Natural killer cell (primary cell): ENCODE measurements at regions not wholly inside any gene's neighbourhood (a gene's known extent, or its start where the extent isn't known, plus 50 kb on each side); places are given as distances from the start of the nearest gene placed in this dataset.
"Not testable (repeated sequence)": the region's sequence is repeated elsewhere in the genome, so short reads cannot be mapped to it uniquely, and the experiment has no call there.

Source experiments
- ATAC-seq, 3 donors: fragments of 150-1000 bp in 2 of 3; fragments of 200-7000 bp in 1 of 3; cut with Tn5 transposase; 1 replicate in 1 of 3; 2 replicates in 2 of 3; pipeline ENCODE4 v1.10.0; 2021; ENCODE audit warnings: mild to moderate bottlenecking in 2 of 3, moderate library complexity in 2 of 3
- DNase-seq, 2 donors: peaks; one replicate each; pipeline versions ENCODE4 v3.0.0 to v3.0.0-alpha.2; 2013 to 2021; ENCODE audit warnings: mixed read lengths in 1 of 2
- H3K27ac ChIP-seq: one replicate; pipeline ENCODE4 v1.5.1; 2013; ENCODE audit warnings: mild to moderate bottlenecking, low read length
- H3K27me3 ChIP-seq: one replicate; pipeline ENCODE4 v1.6.1; 2013; ENCODE audit warnings: low read length; ENCODE audit not compliant: control insufficient read depth, insufficient read depth
- H3K36me3 ChIP-seq: one replicate; pipeline ENCODE4 v1.6.1; 2013; ENCODE audit warnings: low read length; ENCODE audit not compliant: control insufficient read depth, insufficient read depth
- H3K4me1 ChIP-seq: one replicate; pipeline ENCODE4 v1.6.1; 2013; ENCODE audit warnings: low read length; ENCODE audit not compliant: control insufficient read depth, insufficient read depth
- H3K4me3 ChIP-seq: one replicate; pipeline ENCODE4 v1.5.1; 2013; ENCODE audit warnings: low read length
- H3K9me3 ChIP-seq: one replicate; pipeline ENCODE4 v1.6.1; 2013; ENCODE audit warnings: low read length; ENCODE audit not compliant: control insufficient read depth, insufficient read depth
- H3K27ac Mint-ChIP-seq, 2 donors: one replicate each; pipeline ENCODE4 v1.8.0; 2022; ENCODE audit warnings: mild to moderate bottlenecking in 2 of 2, mixed read lengths in 2 of 2, moderate library complexity in 1 of 2
- H3K27me3 Mint-ChIP-seq, 2 donors: one replicate each; pipeline ENCODE4 v1.8.0; 2022; ENCODE audit warnings: low read depth in 2 of 2, mixed read lengths in 2 of 2
- H3K36me3 Mint-ChIP-seq: one replicate; pipeline ENCODE4 v1.8.0; 2022; ENCODE audit warnings: mixed read lengths
- H3K4me1 Mint-ChIP-seq, 2 donors: one replicate each; pipeline ENCODE4 v1.8.0; 2022; ENCODE audit warnings: mixed read lengths in 2 of 2
- H3K4me3 Mint-ChIP-seq: one replicate; pipeline ENCODE4 v1.8.0; 2022; ENCODE audit warnings: mild to moderate bottlenecking, moderate library complexity, mixed read lengths
- H3K9me3 Mint-ChIP-seq, 2 donors: one replicate each; pipeline ENCODE4 v1.8.0; 2022; ENCODE audit warnings: mixed read lengths in 2 of 2
- CTCF ChIP-seq: fragments of 200-600 bp; IDR thresholded peaks from one replicate; pipeline ENCODE4 v1.8.0; 2022; ENCODE audit warnings: antibody characterized with exemption
- WGBS: methylation state at CpG from one replicate; pipeline ENCODE4 v1.1.7; 2013; ENCODE audit warnings: missing lambda C conversion rate; ENCODE audit not compliant: insufficient coverage; 5-methylcytosine and 5-hydroxymethylcytosine counted together
- intact Hi-C: fragments of 100-400 bp; cut with micrococcal nuclease; formaldehyde crosslinking; loops from one replicate; pipeline ENCODE4 v1.14.2; 2022

DNA sequence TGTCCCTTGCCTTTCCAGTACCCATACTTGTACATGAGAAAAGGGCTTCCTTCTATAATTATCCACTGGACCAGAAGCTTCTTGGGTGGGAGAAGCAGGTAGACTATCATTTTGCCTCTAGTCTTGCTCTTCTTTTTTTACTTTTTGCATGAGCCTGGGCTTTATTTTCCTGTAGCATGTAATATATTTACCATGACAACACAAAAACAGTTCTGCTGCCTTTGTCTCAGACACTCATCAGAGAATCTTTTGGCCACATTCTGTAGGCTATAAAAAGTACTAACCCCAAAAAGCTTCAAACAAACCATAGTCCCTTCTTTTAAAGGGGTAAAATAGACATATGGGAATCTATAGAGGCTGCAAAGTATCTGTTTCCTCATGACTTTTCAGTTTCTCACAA, 339.2 kb upstream of the PIK3R1 start:
- peaks cover 0 to 5% of the 10 kb centered on the region in 2 donors for H3K27me3 Mint-ChIP-seq
- ATAC-seq (no peak), DNase-seq (no peak)
- no peak for TF ChIP-seq CTCF
- H3K36me3 Mint-ChIP-seq: no peaks in the 10 kb centered on the region
- Histone ChIP-seq H3K36me3 (no peaks in the 10 kb centered on the region), H3K4me3 (no peak overlapping the region), H3K9me3 (no peaks in the 10 kb centered on the region), H3K27me3 (no peaks in the 10 kb centered on the region), H3K4me1 (no peaks in the 10 kb centered on the region), H3K27ac (no peak overlapping the region)
- H3K4me3 Mint-ChIP-seq: no peak overlapping the region
- no peaks in the 10 kb centered on the region for H3K4me1 Mint-ChIP-seq
- H3K9me3 Mint-ChIP-seq: peaks cover 0 to 2% of the 10 kb centered on the region in 2 donors
- intact Hi-C loops: no loop called here
- no peak overlapping the region for H3K27ac Mint-ChIP-seq

GRCh38 chr5:67875601-67876000, 340.0 kb upstream of the PIK3R1 start:
- Histone ChIP-seq H3K4me1 (no peaks in the 10 kb centered on the region), H3K4me3 (no peak overlapping the region), H3K27me3 (no peaks in the 10 kb centered on the region), H3K27ac (no peak overlapping the region), H3K36me3 (no peaks in the 10 kb centered on the region), H3K9me3 (no peaks in the 10 kb centered on the region)
- no peak for TF ChIP-seq CTCF
- Mint-ChIP-seq H3K27ac (no peak overlapping the region), H3K27me3 (peaks cover 0 to 5% of the 10 kb centered on the region in 2 donors), H3K9me3 (peaks cover 0 to 2% of the 10 kb centered on the region in 2 donors), H3K36me3 (no peaks in the 10 kb centered on the region), H3K4me1 (no peaks in the 10 kb centered on the region), H3K4me3 (no peak overlapping the region)
- 88% methylated on average over 2 of the region's 3 CpGs for WGBS
- DNase-seq (no peak), ATAC-seq (no peak)
- intact Hi-C loops: no loop called here

GRCh38 chr5:67873935-67874334, 341.6 kb upstream of the PIK3R1 start:
- Mint-ChIP-seq H3K36me3 (no peaks in the 10 kb centered on the region), H3K4me3 (no peak overlapping the region), H3K9me3 (peaks cover under 1 to 2% of the 10 kb centered on the region in 2 donors), H3K27ac (no peak overlapping the region), H3K27me3 (peaks cover 0 to 5% of the 10 kb centered on the region in 2 donors), H3K4me1 (no peaks in the 10 kb centered on the region)
- DNase-seq (no peak), ATAC-seq (no peak)
- Histone ChIP-seq H3K36me3 (no peaks in the 10 kb centered on the region), H3K27ac (no peak overlapping the region), H3K4me1 (no peaks in the 10 kb centered on the region), H3K4me3 (no peak overlapping the region), H3K27me3 (no peaks in the 10 kb centered on the region), H3K9me3 (no peaks in the 10 kb centered on the region)
- TF ChIP-seq CTCF: no peak
- intact Hi-C loops: no loop called here

DNA sequence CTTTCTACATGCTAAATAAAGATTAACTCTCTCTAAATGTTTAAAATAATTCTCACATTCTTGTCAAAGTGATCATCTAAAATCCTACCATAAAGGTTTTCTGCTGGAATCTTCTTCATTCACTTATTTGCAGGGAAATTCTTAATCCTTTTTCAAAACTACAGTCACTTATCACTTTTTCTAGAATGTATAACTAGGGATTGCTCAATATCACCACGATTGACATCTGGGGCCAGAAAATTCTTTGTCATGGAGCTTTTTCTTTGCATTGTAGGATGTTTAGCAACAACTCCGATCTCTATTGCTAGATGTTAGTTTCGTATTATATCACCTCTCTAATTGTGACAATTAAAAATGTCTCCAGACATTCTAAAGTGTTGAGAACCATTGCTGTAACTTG, 344.9 kb upstream of the PIK3R1 start:
- WGBS: 83% methylated on average over 3 of the region's 3 CpGs
- DNase-seq (no peak), ATAC-seq (no peak)
- Mint-ChIP-seq H3K27me3 (no peaks in the 10 kb centered on the region), H3K9me3 (peaks cover 3% of the 10 kb centered on the region in 2 donors), H3K4me1 (no peaks in the 10 kb centered on the region), H3K4me3 (no peak overlapping the region), H3K36me3 (no peaks in the 10 kb centered on the region), H3K27ac (no peak overlapping the region)
- no peaks in the 10 kb centered on the region for H3K27me3 ChIP-seq
- no peak overlapping the region for H3K27ac ChIP-seq
- H3K4me1 ChIP-seq: no peaks in the 10 kb centered on the region
- no peak overlapping the region for H3K4me3 ChIP-seq
- no peak for TF ChIP-seq CTCF
- H3K36me3 ChIP-seq: no peaks in the 10 kb centered on the region
- no peaks in the 10 kb centered on the region for H3K9me3 ChIP-seq
- intact Hi-C loops: no loop called here

DNA sequence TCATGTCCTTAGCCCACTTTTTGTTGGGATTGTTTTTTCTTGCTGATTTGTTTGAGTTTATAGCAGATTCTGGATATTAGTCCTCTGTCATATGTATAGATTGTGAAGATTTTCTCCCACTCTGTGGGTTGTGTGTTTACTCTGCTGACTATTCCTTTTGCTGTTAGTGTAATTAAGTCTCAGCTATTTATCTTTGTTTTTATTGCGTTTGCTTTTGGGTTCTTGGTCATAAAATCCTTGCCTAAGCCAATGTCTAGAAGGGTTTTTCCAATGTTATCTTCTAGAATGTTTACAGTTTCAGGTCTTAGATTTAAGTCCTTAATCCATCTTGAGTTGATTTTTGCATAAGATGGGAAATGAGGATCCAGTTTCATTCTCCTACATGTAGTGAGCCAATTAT, 351.2 kb upstream of the PIK3R1 start:
- H3K27ac Mint-ChIP-seq, H3K4me3 Mint-ChIP-seq, H3K9me3 Mint-ChIP-seq, ATAC-seq, H3K27me3 ChIP-seq, H3K36me3 Mint-ChIP-seq, H3K4me1 Mint-ChIP-seq, H3K27me3 Mint-ChIP-seq, H3K4me1 ChIP-seq, DNase-seq, H3K27ac ChIP-seq, intact Hi-C loops, H3K4me3 ChIP-seq, H3K36me3 ChIP-seq, H3K9me3 ChIP-seq: not testable (repeated sequence)
- 78% methylated on average over 1 of the region's 1 CpG for WGBS
